Choroid plexus epithelial cell (primary cell): ENCODE measurements at regions not wholly inside any gene's neighbourhood (a gene's known extent, or its start where the extent isn't known, plus 50 kb on each side); places are given as distances from the start of the nearest gene placed in this dataset.

Experiments
- DNase-seq: peaks from one replicate; pipeline ENCODE4 v3.0.0-alpha.2; 2010; ENCODE audit warnings: low read depth
- H3K4me3 ChIP-seq: 2 replicates; pipeline ENCODE4 v1.5.1; 2011; ENCODE audit warnings: low read depth, mild to moderate bottlenecking, control low read depth, low read length, moderate library complexity
- CTCF ChIP-seq: conservative IDR thresholded peaks from 2 replicates; pipeline ENCODE4 v1.5.1; 2011; ENCODE audit warnings: low read depth, mild to moderate bottlenecking, control low read depth, inconsistent platforms, low read length, moderate library complexity

- H3K4me3 ChIP-seq: no peak overlapping the region
- TF ChIP-seq CTCF: no peak
- no peak for DNase-seq
Observed at GRCh38 chr20:55790178-55790577, 215.1 kb downstream of the CBLN4 start.

GRCh38 chr20:55784036-55784435 lies 221.3 kb downstream of the CBLN4 start:
- no peak for DNase-seq
- no peak for TF ChIP-seq CTCF
- H3K4me3 ChIP-seq: no peak overlapping the region

- no peak for DNase-seq
- H3K4me3 ChIP-seq: no peak overlapping the region
- TF ChIP-seq CTCF: no peak
Observed at GRCh38 chr20:55783381-55783780, 221.9 kb downstream of the CBLN4 start.

- no peak for TF ChIP-seq CTCF
- DNase-seq: no peak
- no peak overlapping the region for H3K4me3 ChIP-seq
Observed at GRCh38 chr20:55782912-55783253, 222.4 kb downstream of the CBLN4 start.

GRCh38 chr20:55782224-55782911 lies 223.0 kb downstream of the CBLN4 start:
- DNase-seq: no peak
- TF ChIP-seq CTCF: no peak
- no peak overlapping the region for H3K4me3 ChIP-seq

- DNase-seq: no peak
- H3K4me3 ChIP-seq: no peak overlapping the region
- TF ChIP-seq CTCF: no peak
Observed at GRCh38 chr20:55778796-55779195, 226.5 kb downstream of the CBLN4 start.

GRCh38 chr20:55777641-55778040 lies 227.7 kb downstream of the CBLN4 start:
- H3K4me3 ChIP-seq: no peak overlapping the region
- no peak for DNase-seq
- TF ChIP-seq CTCF: no peak
